Endothelial cell of umbilical vein (primary cell): ENCODE measurements at regions not wholly inside any gene's neighbourhood (a gene's known extent, or its start where the extent isn't known, plus 50 kb on each side); places are given as distances from the start of the nearest gene placed in this dataset.

Experiments used
- CTCF ChIP-seq, 2 donors: IDR thresholded peaks; 1 replicate in 1 of 2; 2 replicates in 1 of 2; pipeline ENCODE4 v1.5.1; 2011; ENCODE audit warnings: low read length in 2 of 2, mild to moderate bottlenecking in 2 of 2, moderate library complexity in 2 of 2, control low read depth in 1 of 2, inconsistent platforms in 1 of 2, low read depth in 1 of 2; ENCODE audit not compliant: insufficient read depth in 1 of 2; ENCODE audit errors: extremely low read depth in 1 of 2
- POLR2A ChIP-seq: IDR thresholded peaks from 2 replicates; pipeline ENCODE4 v1.6.1; 2012; ENCODE audit warnings: low read depth, mild to moderate bottlenecking, control low read depth, low read length

GRCh38 chr20:52684905-52685304 lies 287.3 kb upstream of the TSHZ2 start:
- no peak for TF ChIP-seq POLR2A
- TF ChIP-seq CTCF (IDR thresholded peaks at IDR 0.05; ENCODE audit: extremely low read depth in 1 of 2, insufficient read depth in 1 of 2, low read depth in 1 of 2, low read length in 2 of 2), result no peak
